ENCODE measurements at regions not wholly inside any gene's neighbourhood (a gene's known extent, or its start where the extent isn't known, plus 50 kb on each side); places are given as distances from the start of the nearest gene placed in this dataset.

DNA sequence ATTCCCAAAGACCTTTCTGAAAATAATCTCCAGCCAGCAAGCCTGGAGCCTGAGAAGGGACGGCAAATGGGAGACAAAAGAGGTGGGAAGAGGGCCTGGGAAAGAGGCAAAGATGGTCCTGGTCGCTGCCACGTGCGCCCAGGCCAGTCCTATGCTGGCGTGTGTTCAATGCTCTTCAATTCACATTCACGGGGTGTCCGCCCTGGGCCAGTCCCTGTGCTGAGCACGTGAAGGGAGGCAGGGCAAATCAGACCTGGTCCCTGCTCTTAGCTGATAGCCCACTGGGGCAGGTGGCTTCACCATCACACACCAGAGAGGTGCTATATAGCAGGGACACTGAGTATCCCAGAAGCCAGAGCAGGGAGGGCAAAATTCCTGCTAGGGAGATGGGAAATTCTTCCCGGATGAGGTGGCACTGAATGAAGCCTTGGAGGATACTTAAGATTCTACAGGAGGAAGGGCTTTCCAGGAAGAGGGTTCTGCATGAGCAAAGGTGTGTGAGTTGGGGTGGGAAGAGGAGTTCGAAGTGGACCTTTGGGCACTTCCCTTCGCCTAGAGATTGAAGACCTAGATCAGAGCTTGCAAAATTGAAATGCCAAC is 148.2 kb downstream of the CHST1 start:
- H3K4me3 ChIP-seq = no peak overlapping the region
- no peaks in the 10 kb centered on the region for H3K9me3 ChIP-seq
- no peaks in the 10 kb centered on the region for H3K4me1 ChIP-seq
- FAIRE-seq = no peak
- no peak for ATAC-seq
- H3K27me3 ChIP-seq = no peaks in the 10 kb centered on the region
- intact Hi-C loops (cut with DNase I) = no loop called here
- H3K36me3 ChIP-seq = no peaks in the 10 kb centered on the region
- TF ChIP-seq, protein P1, sequence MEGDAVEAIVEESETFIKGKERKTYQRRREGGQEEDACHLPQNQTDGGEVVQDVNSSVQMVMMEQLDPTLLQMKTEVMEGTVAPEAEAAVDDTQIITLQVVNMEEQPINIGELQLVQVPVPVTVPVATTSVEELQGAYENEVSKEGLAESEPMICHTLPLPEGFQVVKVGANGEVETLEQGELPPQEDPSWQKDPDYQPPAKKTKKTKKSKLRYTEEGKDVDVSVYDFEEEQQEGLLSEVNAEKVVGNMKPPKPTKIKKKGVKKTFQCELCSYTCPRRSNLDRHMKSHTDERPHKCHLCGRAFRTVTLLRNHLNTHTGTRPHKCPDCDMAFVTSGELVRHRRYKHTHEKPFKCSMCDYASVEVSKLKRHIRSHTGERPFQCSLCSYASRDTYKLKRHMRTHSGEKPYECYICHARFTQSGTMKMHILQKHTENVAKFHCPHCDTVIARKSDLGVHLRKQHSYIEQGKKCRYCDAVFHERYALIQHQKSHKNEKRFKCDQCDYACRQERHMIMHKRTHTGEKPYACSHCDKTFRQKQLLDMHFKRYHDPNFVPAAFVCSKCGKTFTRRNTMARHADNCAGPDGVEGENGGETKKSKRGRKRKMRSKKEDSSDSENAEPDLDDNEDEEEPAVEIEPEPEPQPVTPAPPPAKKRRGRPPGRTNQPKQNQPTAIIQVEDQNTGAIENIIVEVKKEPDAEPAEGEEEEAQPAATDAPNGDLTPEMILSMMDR (IDR thresholded peaks at IDR 0.05) = no peak
- no peak for DNase-seq
- 87 to 90% methylated on average over 11 of the region's 11 CpGs for WGBS, 2 donors
- no peak overlapping the region for H3K27ac ChIP-seq

- ATAC-seq (no peak), DNase-seq (no peak), FAIRE-seq (no peak)
- WGBS, 2 donors = 86 to 91% methylated on average over 8 of the region's 8 CpGs
- Histone ChIP-seq H3K4me3 (no peak overlapping the region), H3K4me1 (no peaks in the 10 kb centered on the region), H3K27ac (no peak overlapping the region), H3K27me3 (no peaks in the 10 kb centered on the region), H3K9me3 (no peaks in the 10 kb centered on the region), H3K36me3 (no peaks in the 10 kb centered on the region)
- TF ChIP-seq, protein P1 (IDR thresholded peaks at IDR 0.05) = no peak
- intact Hi-C loops (cut with DNase I) = no loop called here
Measured at GRCh38 chr11:45513821-45514340, 151.5 kb downstream of the CHST1 start.

DNA sequence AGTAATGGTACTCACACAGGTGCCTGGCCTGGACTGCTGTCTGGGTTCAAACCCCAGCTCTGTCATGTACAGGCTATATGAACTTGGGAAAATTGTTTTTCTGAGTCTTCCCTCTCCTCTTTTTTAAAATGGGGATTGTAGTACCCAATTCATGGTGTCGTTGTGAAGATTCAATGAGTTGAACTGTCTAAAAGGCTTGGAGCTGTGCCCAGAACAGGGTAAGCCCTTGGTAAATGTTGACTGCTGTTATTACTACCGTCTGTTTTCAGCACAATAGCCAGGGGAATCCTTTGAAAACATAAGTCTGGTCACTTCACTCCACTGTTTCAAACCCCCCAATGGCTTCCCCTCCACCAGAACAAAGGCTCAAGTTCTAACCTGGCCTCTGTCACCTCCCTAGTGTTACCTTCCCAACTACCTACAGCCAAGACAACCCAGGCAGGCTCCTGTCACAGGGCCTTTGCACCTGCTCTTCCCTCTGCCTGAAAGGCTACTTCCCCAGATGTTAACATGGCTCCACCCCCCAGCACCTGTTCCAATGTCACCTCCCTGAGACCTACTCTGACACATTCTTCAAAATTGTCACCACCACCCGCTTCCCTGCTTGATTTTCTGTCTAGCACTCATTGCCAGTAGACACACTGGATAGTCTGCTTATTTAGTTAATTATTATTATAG is 152.8 kb downstream of the CHST1 start:
- no peaks in the 10 kb centered on the region for H3K36me3 ChIP-seq
- ATAC-seq = no peak
- FAIRE-seq = no peak
- no peak for DNase-seq
- no peak overlapping the region for H3K4me3 ChIP-seq
- no peaks in the 10 kb centered on the region for H3K27me3 ChIP-seq
- TF ChIP-seq, protein P1 (IDR thresholded peaks at IDR 0.05) = no peak
- no peak overlapping the region for H3K27ac ChIP-seq
- H3K9me3 ChIP-seq = no peaks in the 10 kb centered on the region
- intact Hi-C loops (cut with DNase I) = no loop called here
- no peaks in the 10 kb centered on the region for H3K4me1 ChIP-seq
- WGBS, 2 donors = 52 to 74% methylated on average over 3 of the region's 3 CpGs

DNA sequence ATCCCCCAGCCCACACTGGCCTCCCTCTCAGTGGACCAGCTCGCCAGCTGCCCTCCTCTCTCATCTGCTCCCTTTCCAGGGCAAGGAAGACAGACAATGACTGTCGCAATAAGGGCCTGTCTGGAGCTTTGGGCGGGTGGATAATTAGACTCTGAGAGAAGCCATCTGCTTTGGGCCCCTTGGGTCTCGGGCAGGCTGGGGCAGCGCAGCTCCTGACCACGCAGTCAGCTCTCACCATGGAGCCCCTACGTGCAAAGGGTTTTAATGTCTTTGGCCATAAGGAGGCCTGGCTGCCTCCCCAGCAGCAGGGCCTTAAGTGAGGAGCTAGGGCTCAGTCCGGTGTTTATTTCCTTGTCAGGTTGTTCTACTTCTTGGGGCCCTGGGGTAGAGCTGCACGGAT is 153.9 kb downstream of the CHST1 start:
- H3K27ac ChIP-seq = no peak overlapping the region
- TF ChIP-seq, protein P1 (IDR thresholded peaks at IDR 0.05) = no peak
- no peaks in the 10 kb centered on the region for H3K36me3 ChIP-seq
- DNase-seq = no peak
- intact Hi-C loops (cut with DNase I) = no loop called here
- H3K9me3 ChIP-seq = no peaks in the 10 kb centered on the region
- ATAC-seq = no peak
- no peak for FAIRE-seq
- no peaks in the 10 kb centered on the region for H3K4me1 ChIP-seq
- 83 to 84% methylated on average over 9 of the region's 9 CpGs for WGBS, 2 donors
- no peak overlapping the region for H3K4me3 ChIP-seq
- no peaks in the 10 kb centered on the region for H3K27me3 ChIP-seq

GRCh38 chr11:45507916-45508315 is 157.5 kb downstream of the CHST1 start:
- Histone ChIP-seq H3K36me3 (no peaks in the 10 kb centered on the region), H3K27ac (no peak overlapping the region), H3K9me3 (no peaks in the 10 kb centered on the region), H3K4me1 (no peaks in the 10 kb centered on the region), H3K4me3 (no peak overlapping the region), H3K27me3 (no peaks in the 10 kb centered on the region)
- DNase-seq = no peak
- intact Hi-C loops (cut with DNase I) = no loop called here
- no peak for FAIRE-seq
- ATAC-seq = no peak
- 81 to 86% methylated on average over 4 of the region's 4 CpGs for WGBS, 2 donors
- TF ChIP-seq, protein P1 (IDR thresholded peaks at IDR 0.05) = no peak
